Hepatocyte (in vitro differentiated cells): ENCODE measurements at regions not wholly inside any gene's neighbourhood (a gene's known extent, or its start where the extent isn't known, plus 50 kb on each side); places are given as distances from the start of the nearest gene placed in this dataset.

ENCODE experiments used
- EZH2 ChIP-seq: fragments of 200-600 bp; sonication (generic); IDR thresholded peaks from 2 replicates; pipeline ENCODE4 v1.6.1; 2016; ENCODE audit warnings: antibody characterized with exemption, mild to moderate bottlenecking, borderline replicate concordance
- TF ChIP-seq, protein P1 (sequence below): fragments of 200-600 bp; sonication (generic); IDR thresholded peaks from 2 replicates; pipeline ENCODE4 v1.5.1; 2016; ENCODE audit warnings: antibody characterized with exemption, mild to moderate bottlenecking; ENCODE audit not compliant: poor library complexity

DNA sequence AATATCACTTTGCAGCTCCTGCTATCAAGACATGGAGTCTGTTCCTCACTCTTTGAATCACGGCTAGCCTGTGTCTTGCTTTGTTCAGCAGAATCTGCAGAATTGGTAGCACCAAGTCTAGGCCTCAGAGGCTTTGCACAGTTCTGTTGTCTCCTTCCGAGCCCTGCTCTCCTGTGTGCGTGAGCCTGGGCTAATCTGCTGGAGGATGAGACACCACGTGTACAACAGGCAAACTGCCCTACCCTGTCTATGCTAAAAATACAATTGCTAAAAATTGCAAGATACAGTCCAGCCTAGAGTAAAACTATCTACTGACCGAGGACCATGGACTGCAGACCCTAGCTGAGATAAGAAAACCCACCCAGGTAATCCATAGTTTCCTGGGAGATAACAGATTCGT, 484.7 kb downstream of the NPIPA7 start:
- TF ChIP-seq EZH2: no peak
- TF ChIP-seq, protein P1, sequence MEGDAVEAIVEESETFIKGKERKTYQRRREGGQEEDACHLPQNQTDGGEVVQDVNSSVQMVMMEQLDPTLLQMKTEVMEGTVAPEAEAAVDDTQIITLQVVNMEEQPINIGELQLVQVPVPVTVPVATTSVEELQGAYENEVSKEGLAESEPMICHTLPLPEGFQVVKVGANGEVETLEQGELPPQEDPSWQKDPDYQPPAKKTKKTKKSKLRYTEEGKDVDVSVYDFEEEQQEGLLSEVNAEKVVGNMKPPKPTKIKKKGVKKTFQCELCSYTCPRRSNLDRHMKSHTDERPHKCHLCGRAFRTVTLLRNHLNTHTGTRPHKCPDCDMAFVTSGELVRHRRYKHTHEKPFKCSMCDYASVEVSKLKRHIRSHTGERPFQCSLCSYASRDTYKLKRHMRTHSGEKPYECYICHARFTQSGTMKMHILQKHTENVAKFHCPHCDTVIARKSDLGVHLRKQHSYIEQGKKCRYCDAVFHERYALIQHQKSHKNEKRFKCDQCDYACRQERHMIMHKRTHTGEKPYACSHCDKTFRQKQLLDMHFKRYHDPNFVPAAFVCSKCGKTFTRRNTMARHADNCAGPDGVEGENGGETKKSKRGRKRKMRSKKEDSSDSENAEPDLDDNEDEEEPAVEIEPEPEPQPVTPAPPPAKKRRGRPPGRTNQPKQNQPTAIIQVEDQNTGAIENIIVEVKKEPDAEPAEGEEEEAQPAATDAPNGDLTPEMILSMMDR: no peak
